ENCODE measurements at regions not wholly inside any gene's neighbourhood (a gene's known extent, or its start where the extent isn't known, plus 50 kb on each side); places are given as distances from the start of the nearest gene placed in this dataset.

- H3K27ac ChIP-seq: no peak overlapping the region
- H3K36me3 ChIP-seq: no peaks in the 10 kb centered on the region
- no peaks in the 10 kb centered on the region for H3K9me3 ChIP-seq
- H3K4me3 ChIP-seq (ENCODE audit: low read depth in 1 of 2, low read length in 1 of 2): no peak overlapping the region
- TF ChIP-seq CTCF (IDR thresholded peaks at IDR 0.05): no peak
- H3K4me1 ChIP-seq (ENCODE audit: control insufficient read depth in 1 of 2, insufficient read depth in 1 of 2, low read depth in 1 of 2, low read length in 1 of 2): no peaks in the 10 kb centered on the region
- no peaks in the 10 kb centered on the region for H3K27me3 ChIP-seq
These were observed 1513.6 kb upstream of the SEL1L start for GRCh38 chr14:83047059-83047830.

GRCh38 chr14:83053022-83053710 lies 1519.5 kb upstream of the SEL1L start:
- no peak for TF ChIP-seq CTCF (IDR thresholded peaks at IDR 0.05)
- no peaks in the 10 kb centered on the region for H3K36me3 ChIP-seq

GRCh38 chr14:83058068-83058467 lies 1524.4 kb upstream of the SEL1L start:
- no peak for TF ChIP-seq CTCF (IDR thresholded peaks at IDR 0.05)
- H3K36me3 ChIP-seq: no peaks in the 10 kb centered on the region
- H3K9me3 ChIP-seq: no peaks in the 10 kb centered on the region
- no peak overlapping the region for H3K4me3 ChIP-seq (ENCODE audit: low read depth in 1 of 2, low read length in 1 of 2)
- no peaks in the 10 kb centered on the region for H3K27me3 ChIP-seq
- no peak overlapping the region for H3K27ac ChIP-seq
- H3K4me1 ChIP-seq (ENCODE audit: control insufficient read depth in 1 of 2, insufficient read depth in 1 of 2, low read depth in 1 of 2, low read length in 1 of 2): no peaks in the 10 kb centered on the region

More at GRCh38 chr14:83053022-83053710, 1519.5 kb upstream of the SEL1L start:
- no peaks in the 10 kb centered on the region for H3K27me3 ChIP-seq
- H3K4me1 ChIP-seq (ENCODE audit: control insufficient read depth in 1 of 2, insufficient read depth in 1 of 2, low read depth in 1 of 2, low read length in 1 of 2): no peaks in the 10 kb centered on the region
- no peaks in the 10 kb centered on the region for H3K9me3 ChIP-seq
- H3K4me3 ChIP-seq (ENCODE audit: low read depth in 1 of 2, low read length in 1 of 2): no peak overlapping the region
- H3K27ac ChIP-seq: no peak overlapping the region

- H3K9me3 ChIP-seq: no peaks in the 10 kb centered on the region
- H3K27me3 ChIP-seq: no peaks in the 10 kb centered on the region
- no peaks in the 10 kb centered on the region for H3K4me1 ChIP-seq (ENCODE audit: control insufficient read depth in 1 of 2, insufficient read depth in 1 of 2, low read depth in 1 of 2, low read length in 1 of 2)
- no peak overlapping the region for H3K27ac ChIP-seq
- no peaks in the 10 kb centered on the region for H3K36me3 ChIP-seq
- TF ChIP-seq CTCF (IDR thresholded peaks at IDR 0.05): no peak
- H3K4me3 ChIP-seq (ENCODE audit: low read depth in 1 of 2, low read length in 1 of 2): no peak overlapping the region
These were observed 1538.3 kb upstream of the SEL1L start for GRCh38 chr14:83071888-83072501.

- no peaks in the 10 kb centered on the region for H3K4me1 ChIP-seq (ENCODE audit: control insufficient read depth in 1 of 2, insufficient read depth in 1 of 2, low read depth in 1 of 2, low read length in 1 of 2)
- no peak for TF ChIP-seq CTCF (IDR thresholded peaks at IDR 0.05)
These were observed 1551.5 kb upstream of the SEL1L start for GRCh38 chr14:83085136-83085535.

More at GRCh38 chr14:83085136-83085535, 1551.5 kb upstream of the SEL1L start:
- H3K9me3 ChIP-seq: no peaks in the 10 kb centered on the region
- H3K27me3 ChIP-seq: no peaks in the 10 kb centered on the region
- H3K36me3 ChIP-seq: no peaks in the 10 kb centered on the region
- H3K27ac ChIP-seq: no peak overlapping the region
- no peak overlapping the region for H3K4me3 ChIP-seq (ENCODE audit: low read depth in 1 of 2, low read length in 1 of 2)
